Stimulated activated CD4-positive, alpha-beta T cell treated with anti-CD3 and anti-CD28 coated beads, Interleukin-15, amount 100 ng/mL, for 24 hours (primary cell): ENCODE measurements at regions not wholly inside any gene's neighbourhood (a gene's known extent, or its start where the extent isn't known, plus 50 kb on each side); places are given as distances from the start of the nearest gene placed in this dataset.

Experiments used
- DNase-seq: peaks from one replicate; pipeline ENCODE4 v3.0.0-alpha.2; 2020

DNA sequence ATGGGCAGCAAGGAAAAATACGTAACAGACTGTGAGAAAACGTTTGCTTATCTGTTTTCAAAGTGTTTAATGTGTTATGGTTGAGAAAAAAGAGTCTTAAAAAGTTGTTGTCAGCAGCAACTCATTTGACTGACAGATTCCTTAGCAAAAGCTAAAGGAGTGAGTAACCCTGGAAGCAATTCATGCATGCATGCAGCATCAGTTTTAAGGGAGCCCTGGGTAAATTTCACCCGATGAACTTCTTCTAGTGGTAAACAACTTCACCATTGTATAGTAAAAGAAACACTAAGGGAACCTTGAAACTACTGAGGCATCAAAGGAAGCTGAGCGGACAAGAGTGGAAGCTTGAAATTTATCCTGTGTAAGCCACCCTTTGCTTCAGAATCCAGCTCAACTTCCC is 583.2 kb upstream of the INTU start:
- no peak for DNase-seq

DNA sequence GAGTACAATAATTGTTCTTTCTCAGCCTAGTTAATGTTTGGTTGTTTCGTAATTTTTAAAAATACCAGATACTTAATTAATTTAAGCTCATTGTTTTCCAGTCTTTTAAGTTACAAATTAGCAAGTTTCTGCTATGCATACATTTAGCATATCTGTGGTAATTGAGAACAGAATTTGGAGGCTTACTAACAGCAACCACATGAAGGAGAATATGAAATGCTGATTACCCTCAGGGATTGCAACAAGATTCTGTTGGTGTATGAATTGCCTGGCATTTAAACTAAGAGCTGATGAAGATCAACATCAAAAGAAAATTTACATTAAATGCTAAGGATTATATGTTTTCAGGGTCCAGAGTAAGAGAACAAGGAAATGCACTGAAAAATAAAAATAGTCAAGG is 580.0 kb upstream of the INTU start:
- no peak for DNase-seq

DNA sequence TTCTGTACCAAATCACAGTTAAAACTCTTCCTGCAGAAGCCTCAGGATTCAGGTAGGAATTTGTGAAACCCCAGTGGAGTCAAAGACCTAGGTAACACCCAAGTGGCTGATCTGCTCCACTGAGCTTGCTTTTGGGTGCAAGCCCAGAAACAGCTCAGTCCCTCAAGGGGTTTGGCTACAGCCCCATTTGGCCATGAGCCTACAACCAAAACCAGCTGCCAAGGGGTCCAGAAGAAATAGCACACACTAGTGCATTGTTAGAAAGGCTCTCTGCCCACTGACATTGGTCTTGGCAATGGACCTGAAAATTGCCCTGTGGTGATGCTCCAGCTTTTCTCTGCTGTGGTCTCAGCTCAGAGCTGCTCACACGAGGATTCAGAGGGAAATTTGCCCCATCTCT is 577.4 kb upstream of the INTU start:
- DNase-seq: no peak

DNA sequence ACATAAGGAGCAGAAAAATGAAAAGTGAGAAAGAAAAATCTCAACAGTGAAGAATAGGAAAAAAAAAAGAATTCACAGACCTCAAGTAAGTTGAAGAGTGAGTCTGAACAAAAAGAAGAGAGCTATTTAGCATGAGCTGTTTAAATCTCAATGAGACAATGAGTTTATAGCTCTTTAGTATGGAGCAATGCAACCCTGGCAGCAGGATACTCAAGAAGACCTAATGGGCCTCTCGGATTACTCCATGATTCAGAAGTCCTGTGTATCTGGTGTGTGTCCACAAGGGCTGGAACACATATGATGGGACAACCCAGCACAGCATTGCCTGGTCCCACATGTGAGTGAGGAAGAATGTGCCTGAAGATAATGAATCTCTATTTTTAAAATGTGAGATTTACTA is 563.1 kb upstream of the INTU start:
- no peak for DNase-seq

DNA sequence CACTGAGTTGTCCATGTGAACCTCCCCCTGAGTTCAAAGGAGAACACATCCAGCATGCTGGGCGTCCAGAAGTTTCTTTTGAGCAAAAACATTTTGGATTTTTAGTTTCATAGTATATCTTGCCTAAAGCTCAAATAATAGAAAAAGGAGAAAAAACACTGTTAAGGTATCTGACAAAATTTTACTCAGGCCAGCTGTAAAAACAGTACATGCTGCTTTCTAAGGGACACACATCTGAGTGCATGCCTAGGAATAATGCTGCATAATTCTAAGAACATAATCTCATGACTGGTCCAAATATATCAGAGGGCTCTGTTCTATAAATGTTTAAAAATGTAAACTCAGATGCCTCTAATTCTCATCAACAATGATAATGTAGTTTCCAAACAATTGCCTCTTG is 561.3 kb upstream of the INTU start:
- DNase-seq: no peak

DNA sequence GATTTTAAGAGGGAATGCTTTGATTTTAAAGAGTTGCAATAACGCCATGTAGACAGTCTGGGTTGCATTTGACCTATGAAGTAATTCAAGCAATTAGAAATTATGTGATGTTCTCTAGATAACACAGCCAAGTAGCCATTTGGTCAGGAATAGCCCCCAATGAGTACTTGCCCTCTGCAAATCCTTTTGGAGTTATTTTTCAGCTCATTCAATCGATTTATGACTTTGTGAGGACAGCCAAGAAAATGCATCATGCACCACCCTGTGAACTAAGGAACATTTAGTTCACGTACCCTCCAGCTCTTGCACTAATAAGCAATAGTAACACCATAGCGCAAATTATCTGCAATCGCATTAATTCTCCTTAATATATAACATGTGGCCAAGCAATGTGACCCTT is 552.6 kb upstream of the INTU start:
- DNase-seq: no peak

DNA sequence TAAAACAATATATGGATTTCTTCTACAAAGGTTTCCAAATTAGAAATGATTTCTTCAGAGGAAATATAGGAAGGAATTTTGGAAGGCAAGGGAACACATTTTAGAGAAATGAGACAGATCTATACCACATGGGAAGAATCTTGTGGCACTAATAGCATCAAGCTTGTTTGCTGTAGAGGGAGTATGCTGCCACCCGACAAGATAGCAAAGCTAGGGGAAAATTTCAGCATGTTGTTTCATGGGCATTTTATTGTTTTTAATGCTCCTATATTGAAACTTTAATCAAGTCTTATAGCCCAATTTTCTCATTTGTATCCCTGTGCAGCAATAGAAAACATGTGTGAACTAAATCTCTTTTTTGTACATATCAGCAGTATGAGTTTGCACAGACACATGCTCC is 551.7 kb upstream of the INTU start:
- DNase-seq: no peak

DNA sequence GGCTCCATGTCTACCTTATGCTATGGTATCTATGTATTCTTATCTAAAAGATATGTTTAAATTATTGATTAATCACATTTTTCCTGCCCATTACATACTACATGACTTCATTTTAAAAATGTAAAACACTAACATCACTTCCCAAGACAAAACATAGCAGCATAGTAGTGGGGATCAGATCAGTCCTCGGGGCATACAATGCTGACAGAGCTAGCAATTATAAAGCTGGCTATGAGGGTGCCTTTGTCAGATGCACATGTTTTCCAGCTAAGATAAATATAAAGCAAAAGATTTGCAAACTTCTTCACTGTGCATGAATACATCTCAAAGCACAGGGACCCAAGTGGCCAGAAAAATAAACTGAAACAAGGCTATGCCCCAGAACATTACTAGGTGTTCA is 549.8 kb upstream of the INTU start:
- no peak for DNase-seq

DNA sequence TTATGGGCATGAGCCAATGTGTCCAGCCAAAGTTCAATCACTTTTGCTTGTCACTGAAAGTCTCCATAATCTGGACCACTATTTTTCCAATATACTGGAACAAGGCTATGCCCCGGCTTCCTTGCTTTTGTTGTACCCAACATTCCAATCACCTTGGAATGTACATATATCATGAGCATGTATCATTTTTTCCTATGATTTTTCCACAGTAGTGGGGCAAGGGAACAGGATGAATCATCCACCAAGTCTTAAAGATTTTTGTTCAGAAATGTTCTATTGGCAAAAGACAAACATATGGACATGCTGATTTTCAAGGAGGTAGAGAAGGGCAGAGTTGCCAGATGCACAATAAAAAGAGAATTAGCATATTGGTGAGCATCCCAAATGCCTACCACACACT is 548.1 kb upstream of the INTU start:
- no peak for DNase-seq

DNA sequence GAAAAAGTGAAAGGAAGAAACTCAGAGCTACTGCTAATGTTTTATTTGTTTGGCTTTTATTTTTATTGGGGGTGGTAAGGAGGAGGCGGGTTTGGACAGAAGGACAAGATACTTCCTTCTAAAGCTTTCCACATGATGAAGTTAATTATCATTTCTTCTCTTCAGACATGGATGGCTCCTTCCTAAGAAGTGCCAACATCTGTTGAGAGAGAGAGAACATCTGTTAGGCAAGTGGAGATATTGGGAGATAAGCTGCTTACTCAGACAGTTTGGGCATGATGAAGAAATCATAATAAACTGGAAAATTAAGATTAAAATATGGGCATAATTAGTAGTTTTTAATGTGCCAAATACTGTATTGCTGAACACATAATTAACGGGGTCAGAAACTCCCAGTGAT is 535.7 kb upstream of the INTU start:
- no peak for DNase-seq

DNA sequence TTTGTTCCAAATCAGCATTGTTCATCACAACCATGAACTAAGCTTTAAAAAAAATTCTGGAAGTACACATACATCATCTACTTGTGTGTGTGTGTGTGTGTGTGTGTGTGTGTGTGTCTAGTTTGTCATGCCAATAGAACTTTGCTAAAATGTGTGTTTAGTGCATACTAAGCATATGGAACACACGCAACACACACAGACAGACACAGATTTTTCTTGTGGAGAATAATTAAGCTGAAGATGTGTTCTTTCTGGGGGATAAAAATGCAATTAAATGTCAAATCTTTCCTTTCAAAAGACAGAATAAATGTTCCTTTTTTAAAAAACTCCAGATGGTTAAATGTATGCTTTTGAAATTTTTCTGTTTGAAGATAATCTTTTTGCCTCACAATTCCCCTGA is 530.4 kb upstream of the INTU start:
- no peak for DNase-seq

DNA sequence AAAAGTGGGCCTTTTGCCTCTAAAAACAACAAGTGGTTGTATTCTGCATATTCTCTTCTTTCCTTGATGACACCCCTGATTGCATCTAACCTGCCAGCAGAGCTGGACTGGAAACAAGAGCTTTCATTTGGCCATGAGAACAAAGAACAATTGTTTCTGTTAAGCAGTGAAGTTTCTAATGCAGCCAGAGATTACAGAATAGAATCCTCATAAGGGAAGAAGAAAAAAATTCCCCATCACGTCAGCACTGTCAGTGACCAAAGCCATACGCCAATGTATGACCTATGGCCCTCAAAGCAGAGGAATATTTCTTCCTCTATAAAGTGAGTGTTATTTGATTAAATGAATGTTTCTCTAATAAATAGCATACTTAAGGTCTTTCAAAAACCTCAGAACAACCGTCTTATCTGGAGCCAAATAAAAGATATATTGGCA is 529.1 kb upstream of the INTU start:
- no peak for DNase-seq

DNA sequence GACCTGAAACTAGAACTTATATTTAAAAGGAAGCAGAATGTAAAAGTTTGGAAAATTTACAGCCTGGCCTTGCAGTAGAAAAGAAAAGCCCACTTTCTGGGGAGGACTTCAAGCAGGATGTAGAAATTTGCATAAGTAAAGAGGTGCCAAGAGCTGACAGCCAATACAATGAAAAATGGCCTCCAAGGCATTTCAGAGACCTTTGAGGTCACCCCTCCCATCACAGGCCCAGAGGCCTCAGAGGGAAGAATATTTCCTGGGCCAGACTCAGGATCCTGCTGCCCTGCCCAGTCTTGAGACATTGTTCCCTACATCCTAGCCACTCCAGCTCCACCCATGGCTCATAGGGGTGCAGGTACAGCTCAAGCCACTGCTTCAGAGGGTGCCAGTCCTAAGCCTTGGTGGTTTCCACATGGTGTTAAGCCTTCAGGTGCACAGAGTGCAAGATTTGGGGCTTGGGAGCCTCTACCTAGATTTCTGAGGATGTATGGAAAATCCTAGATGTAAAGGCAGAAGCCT is 518.9 kb upstream of the INTU start:
- DNase-seq: no peak

DNA sequence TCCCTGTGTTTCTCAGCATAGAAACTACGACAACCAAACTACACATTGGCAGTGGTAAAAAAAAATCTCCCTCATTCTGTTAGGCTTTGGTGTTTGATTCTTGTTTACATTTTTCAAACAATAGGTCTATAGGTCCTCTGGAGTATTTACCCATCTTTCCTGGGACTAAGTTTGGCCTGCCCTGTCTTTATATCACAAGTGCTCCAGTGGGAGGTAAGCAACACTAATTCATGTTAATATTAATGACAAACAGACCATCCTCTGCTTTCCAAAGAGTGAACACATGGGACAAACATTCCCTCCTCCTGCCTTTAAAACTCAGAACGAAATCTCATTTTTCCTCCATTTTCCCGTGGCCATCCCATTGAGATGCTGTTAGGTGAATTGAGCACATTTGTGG is 514.1 kb upstream of the INTU start:
- no peak for DNase-seq

DNA sequence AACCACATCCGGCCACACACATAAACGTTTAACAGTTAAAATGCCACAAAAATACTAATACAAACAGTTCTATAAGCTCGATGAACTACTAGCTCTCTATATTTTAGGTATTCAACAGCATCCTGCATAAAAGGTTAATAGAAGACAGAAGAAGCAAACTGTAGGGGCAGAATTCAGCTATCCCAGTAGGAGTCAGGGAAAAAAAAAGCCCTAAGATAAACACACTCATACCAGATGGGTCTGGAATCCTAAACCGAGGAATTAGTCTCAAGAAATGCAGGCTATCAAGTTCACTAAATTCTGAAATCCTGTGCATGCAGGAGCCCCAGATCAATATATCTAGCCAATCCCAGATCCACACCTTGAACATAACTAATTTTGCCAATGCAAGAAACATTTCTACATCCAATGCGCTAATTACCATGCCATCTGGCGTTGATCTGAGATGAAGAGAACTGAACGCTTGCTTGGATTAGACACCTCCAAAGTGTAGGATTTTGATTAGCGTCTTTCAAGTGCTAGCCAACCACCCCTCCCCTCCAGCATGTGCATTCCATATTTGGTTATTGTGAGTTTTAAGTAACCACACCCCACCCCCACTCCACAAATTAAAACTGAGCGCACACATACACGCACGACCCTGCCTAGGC is 512.2 kb upstream of the INTU start:
- DNase-seq: no peak

DNA sequence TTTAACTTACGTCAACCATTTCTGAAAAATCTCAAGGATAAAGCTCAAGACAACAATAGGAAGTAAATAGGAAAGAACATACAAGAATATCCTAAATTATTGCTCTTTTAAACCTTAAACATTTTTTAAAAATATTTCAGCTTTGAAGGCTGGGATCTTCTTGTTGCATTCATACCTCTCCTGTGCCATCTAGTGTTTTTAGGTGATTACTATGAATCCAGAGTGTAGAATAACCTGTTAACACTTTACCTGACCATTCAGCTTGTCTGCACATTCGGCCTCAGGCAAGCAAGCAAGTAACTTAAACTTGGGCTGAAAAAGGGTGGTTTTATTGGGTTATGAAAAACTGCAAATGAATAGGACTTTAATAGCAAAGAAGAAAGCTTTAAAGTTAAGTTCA is 507.8 kb upstream of the INTU start:
- DNase-seq: no peak

DNA sequence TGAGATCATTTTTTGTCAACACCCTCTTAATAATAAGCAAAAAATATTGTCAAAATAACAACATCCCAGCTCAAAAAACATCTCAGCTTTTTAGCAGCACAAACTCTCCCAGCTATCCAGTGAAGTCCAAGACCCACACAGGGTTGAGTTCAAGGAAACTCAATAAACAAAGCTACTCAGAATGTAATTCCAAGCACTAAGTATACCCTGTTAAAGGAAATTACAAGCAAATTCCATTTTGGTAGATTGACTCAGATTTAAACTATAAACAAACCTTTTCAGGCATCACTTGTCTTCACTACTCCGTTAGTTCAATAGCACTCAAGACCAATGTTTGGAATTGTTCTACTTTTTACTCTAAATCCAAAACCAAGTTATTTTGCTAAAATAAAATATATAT is 506.0 kb upstream of the INTU start:
- no peak for DNase-seq

DNA sequence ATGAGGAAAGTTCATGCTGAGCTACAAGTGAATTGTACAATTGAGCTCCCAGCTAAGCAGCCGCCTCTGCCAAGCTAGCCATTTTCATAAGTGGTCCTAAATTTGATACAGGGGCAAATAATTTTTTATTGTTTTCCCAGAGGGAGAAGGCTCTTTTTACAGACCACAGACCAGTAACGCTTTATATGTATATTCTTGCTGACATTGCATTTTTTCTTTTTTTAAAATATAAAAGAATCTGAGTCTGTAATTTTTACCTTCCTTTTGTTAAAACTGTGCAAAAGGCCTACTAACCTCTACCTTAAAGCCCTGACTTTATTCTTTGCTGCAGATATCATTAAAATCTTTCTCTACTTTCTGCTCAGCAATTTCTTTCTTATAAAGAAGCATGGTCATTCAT is 501.2 kb upstream of the INTU start:
- DNase-seq: no peak

DNA sequence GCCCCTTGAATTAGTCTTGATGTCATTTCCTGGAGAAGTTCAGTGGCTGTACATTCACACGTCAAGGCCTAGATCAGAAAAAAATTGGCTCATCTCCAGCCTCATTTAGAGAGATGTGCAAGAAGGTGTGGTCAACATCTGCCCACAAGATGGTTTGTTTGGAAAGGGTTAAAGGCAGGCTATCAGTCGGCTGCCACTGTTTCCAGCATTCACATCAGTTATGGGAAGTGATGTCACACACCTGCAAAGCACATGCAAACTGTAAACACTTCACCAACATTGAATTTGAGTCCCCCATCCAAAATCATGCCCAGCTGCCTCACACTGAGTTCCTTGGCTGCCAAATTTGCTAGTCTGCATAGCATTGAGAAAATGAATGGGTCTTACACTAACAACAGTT is 498.3 kb upstream of the INTU start:
- no peak for DNase-seq

DNA sequence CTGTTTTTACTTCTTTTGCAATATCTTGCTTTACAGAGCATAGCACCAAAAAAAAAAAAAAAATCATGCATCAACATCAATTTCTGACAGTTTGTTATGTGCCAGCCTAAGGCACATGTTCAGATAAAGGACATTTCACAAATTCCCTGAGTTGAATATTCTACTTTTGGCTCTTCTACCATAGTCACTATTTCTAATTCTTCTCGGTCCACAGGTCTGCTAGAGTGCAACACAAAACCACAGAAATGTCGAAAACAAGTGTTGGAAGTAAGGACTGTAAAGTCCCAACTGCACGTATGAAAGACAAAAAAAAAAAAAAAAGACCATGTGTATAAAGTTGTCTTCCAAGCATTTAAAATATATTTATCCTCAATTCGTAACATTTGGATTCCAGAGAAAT is 494.2 kb upstream of the INTU start:
- no peak for DNase-seq

DNA sequence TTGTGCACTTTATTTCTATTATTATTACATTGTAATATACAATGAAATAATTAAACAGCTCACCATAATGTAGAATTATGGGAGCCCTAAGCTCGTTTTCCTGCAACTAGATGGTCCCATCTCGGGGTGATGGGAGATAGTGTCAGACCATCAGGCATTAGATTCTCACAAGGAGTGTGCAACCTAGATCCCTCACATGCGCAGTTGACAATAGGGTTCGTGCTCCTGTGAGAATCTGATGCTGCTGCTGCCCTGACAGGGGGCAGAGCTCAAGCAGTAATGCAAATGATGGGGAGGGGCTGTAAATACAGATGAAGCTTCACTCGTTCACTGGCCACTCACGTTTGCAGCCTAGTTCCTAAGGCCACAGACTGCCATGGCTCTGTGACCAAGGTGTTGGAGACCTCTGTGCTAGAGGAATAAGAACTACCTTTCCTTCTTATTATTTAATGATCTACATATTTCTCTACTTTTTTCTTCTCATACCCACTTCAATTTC is 492.9 kb upstream of the INTU start:
- no peak for DNase-seq

DNA sequence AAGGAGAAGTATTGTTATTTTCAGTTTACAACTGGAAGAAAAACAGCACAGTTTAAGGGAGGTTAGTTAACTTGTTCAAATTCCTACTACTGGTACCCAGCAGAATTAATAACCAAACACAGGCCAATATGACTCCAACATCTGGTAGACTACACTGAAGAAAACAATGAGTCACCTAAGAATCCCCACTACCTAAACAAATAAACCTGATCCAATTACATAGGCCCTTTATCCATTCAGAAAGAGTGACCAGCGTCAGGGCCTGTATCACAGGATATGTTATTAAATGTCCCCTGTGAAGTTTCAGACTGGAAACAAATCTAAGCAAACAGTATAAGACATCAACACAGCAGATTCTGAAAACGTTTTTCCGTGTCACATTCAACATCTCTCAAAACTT is 492.5 kb upstream of the INTU start:
- no peak for DNase-seq

DNA sequence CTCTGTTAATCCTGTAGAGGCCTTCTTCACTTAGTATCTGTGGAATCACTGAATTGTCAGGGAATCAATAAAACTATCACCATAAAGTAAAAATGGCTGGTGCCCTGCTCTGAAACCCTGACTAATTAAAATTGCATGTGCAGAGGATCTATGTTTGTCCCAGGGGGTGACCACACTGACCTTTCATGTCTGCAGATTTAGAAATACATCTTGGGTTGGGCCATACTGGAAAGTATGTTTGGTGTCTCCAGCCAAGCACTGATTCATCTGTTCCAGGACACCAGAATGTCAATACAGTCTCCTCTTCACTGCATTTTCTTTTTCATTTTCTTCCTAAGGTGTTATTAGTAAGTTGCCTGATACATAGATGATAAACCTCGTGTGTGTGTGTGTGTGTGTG is 490.9 kb upstream of the INTU start:
- no peak for DNase-seq

DNA sequence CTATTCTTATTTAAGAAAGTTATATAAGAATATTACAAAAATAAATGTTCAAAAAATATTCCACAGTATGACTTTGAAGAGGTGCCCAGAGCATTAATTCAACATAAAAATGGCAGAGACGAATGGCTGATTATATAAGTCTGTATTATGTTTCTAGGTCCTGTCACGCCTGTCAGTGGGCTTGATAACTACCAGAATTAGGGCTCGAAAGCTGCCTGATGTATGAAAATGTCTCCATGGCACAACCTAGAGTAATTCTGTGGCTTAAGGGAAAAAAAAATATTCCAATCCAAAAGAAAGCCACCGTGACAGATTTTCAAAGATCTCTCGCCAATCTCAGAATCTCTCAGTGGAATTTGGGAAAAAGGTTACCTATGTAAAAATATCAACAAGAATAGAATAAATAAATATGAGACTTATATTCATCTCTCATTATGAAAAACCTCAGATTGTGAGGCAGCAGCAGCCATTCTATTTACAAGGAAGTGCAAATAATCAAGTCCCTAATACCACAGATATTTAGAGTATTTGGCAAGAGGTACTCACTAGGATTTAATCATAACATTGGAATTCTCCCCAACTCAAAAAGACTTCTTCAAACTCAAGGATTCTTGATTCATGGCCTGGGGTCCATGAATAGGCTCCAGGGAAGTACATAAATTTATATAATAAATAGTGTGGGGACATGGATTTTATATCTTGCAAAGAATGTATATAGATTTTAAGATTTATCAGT is 489.1 kb upstream of the INTU start:
- DNase-seq: no peak
